22Rv1 (cell line): ENCODE measurements at regions not wholly inside any gene's neighbourhood (a gene's known extent, or its start where the extent isn't known, plus 50 kb on each side); places are given as distances from the start of the nearest gene placed in this dataset.

Experiments used
- CTCF ChIP-seq: fragments of 450-650 bp; IDR thresholded peaks from 2 replicates; pipeline ENCODE4 v1.5.1; 2017; ENCODE audit warnings: mild to moderate bottlenecking
- ZFX ChIP-seq: fragments of 450-650 bp; IDR thresholded peaks from 2 replicates; pipeline ENCODE4 v1.6.1; 2017; ENCODE audit warnings: antibody characterized with exemption, borderline replicate concordance

- TF ChIP-seq CTCF (no peak), ZFX (no peak)
Measured at GRCh38 chrX:123087326-123087725, 96.8 kb upstream of the GRIA3 start.
